WTC11 (cell line): ENCODE measurements at regions not wholly inside any gene's neighbourhood (a gene's known extent, or its start where the extent isn't known, plus 50 kb on each side); places are given as distances from the start of the nearest gene placed in this dataset.

Experiments used
- ATAC-seq: fragments of 200-7000 bp; cut with Tn5 transposase; 2 replicates; pipeline ENCODE4 v1.10.0; 2021; ENCODE audit warnings: mild to moderate bottlenecking, moderate library complexity
- CTCF ChIA-PET: fragments of 300-600 bp; sonication (Branson Sonifier 250); formaldehyde crosslinking; loops from one replicate; lab custom pipeline; 2021; ENCODE audit warnings: antibody characterized with exemption; lab: Charles Lee
- POLR2A ChIA-PET: fragments of 350-600 bp; sonication (Branson Sonifier 250); formaldehyde crosslinking; loops from one replicate; lab custom pipeline; 2021; ENCODE audit warnings: antibody characterized with exemption; lab: Charles Lee
- DNase-seq: peaks from one replicate; pipeline ENCODE4 v3.0.0; 2021; ENCODE audit warnings: low spot score
- H3K27ac Mint-ChIP-seq: 2 replicates; pipeline ENCODE4 v1.8.0; 2021; ENCODE audit warnings: mixed read lengths
- H3K27me3 Mint-ChIP-seq: 2 replicates; pipeline ENCODE4 v1.8.0; 2021; ENCODE audit warnings: low read depth, mild to moderate bottlenecking, moderate library complexity, mixed read lengths
- H3K36me3 Mint-ChIP-seq: 2 replicates; pipeline ENCODE4 v1.8.0; 2021; ENCODE audit warnings: mixed read lengths
- H3K4me1 Mint-ChIP-seq: 2 replicates; pipeline ENCODE4 v1.8.0; 2022; ENCODE audit warnings: mixed read lengths
- H3K4me3 Mint-ChIP-seq: 2 replicates; pipeline ENCODE4 v1.8.0; 2021; ENCODE audit warnings: mild to moderate bottlenecking, moderate library complexity, mixed read lengths
- H3K9me3 Mint-ChIP-seq: 2 replicates; pipeline ENCODE4 v1.8.0; 2021; ENCODE audit warnings: mixed read lengths
- AFF4 ChIP-seq: sonication (generic); formaldehyde crosslinking; IDR thresholded peaks from 2 replicates; pipeline ENCODE4 v1.8.1; 2023; ENCODE audit warnings: mild to moderate bottlenecking, missing genetic modification reagents, borderline replicate concordance
- AR ChIP-seq: fragments of 250-450 bp; sonication (Bioruptor Pico); IDR thresholded peaks from 2 replicates; pipeline ENCODE4 v1.9.0; 2021; ENCODE audit warnings: mild to moderate bottlenecking
- ATF1 ChIP-seq: sonication (generic); formaldehyde crosslinking; IDR thresholded peaks from 2 replicates; pipeline ENCODE4 v1.8.1; 2023; ENCODE audit warnings: mild to moderate bottlenecking, moderate library complexity, missing genetic modification reagents
- ELF4 ChIP-seq: sonication (generic); formaldehyde crosslinking; IDR thresholded peaks from 2 replicates; pipeline ENCODE4 v1.8.1; 2022; ENCODE audit warnings: low read depth, mild to moderate bottlenecking, moderate library complexity, missing genetic modification reagents
- FOXK1 ChIP-seq: sonication (generic); formaldehyde crosslinking; IDR thresholded peaks from 2 replicates; pipeline ENCODE4 v1.8.0; 2022; ENCODE audit warnings: mild to moderate bottlenecking, moderate library complexity, missing genetic modification reagents
- HMGA2 ChIP-seq: fragments of 250-450 bp; sonication (Bioruptor Pico); IDR thresholded peaks from 2 replicates; pipeline ENCODE4 v1.4.0; 2021; ENCODE audit warnings: mild to moderate bottlenecking, moderate library complexity
- JAZF1 ChIP-seq: fragments of 250-450 bp; sonication (Bioruptor Pico); IDR thresholded peaks from 2 replicates; pipeline ENCODE4 v1.9.0; 2021; ENCODE audit warnings: moderate library complexity, mild to moderate bottlenecking, inconsistent platforms
- JUN ChIP-seq: sonication (generic); formaldehyde crosslinking; IDR thresholded peaks from 2 replicates; pipeline ENCODE4 v1.8.0; 2023; ENCODE audit warnings: mild to moderate bottlenecking, missing genetic modification reagents
- NFE2L1 ChIP-seq: sonication (generic); formaldehyde crosslinking; IDR thresholded peaks from 2 replicates; pipeline ENCODE4 v1.8.1; 2023; ENCODE audit warnings: missing genetic modification reagents
- NFYB ChIP-seq: sonication (generic); formaldehyde crosslinking; conservative IDR thresholded peaks from 2 replicates; pipeline ENCODE4 v1.8.0; 2022; ENCODE audit warnings: low read depth, missing genetic modification reagents
- NR2C2 ChIP-seq: sonication (generic); formaldehyde crosslinking; IDR thresholded peaks from 2 replicates; pipeline ENCODE4 v1.8.0; 2022; ENCODE audit warnings: mild to moderate bottlenecking, missing genetic modification reagents
- SMAD3 ChIP-seq: sonication (generic); formaldehyde crosslinking; IDR thresholded peaks from 2 replicates; pipeline ENCODE4 v1.8.0; 2022; ENCODE audit warnings: missing genetic modification reagents, mild to moderate bottlenecking, borderline replicate concordance
- SMAD4 ChIP-seq: sonication (generic); formaldehyde crosslinking; IDR thresholded peaks from 2 replicates; pipeline ENCODE4 v1.8.0; 2022; ENCODE audit warnings: mild to moderate bottlenecking, missing genetic modification reagents
- ZNF416 ChIP-seq: fragments of 250-450 bp; sonication (Bioruptor Pico); IDR thresholded peaks from 2 replicates; pipeline ENCODE4 v1.9.0; 2021; ENCODE audit warnings: mild to moderate bottlenecking, inconsistent platforms
- TF ChIP-seq, protein P1 (sequence below): sonication (generic); formaldehyde crosslinking; IDR thresholded peaks from 2 replicates; pipeline ENCODE4 v1.8.0; 2023; ENCODE audit warnings: mild to moderate bottlenecking, missing genetic modification reagents
- TF ChIP-seq, protein P2 (sequence below): fragments of 200-600 bp; IDR thresholded peaks from 2 replicates; pipeline ENCODE4 v1.8.0; 2022; ENCODE audit warnings: antibody characterized with exemption
- TF ChIP-seq, protein P3 (sequence below): sonication (generic); formaldehyde crosslinking; IDR thresholded peaks from 2 replicates; pipeline ENCODE4 v1.8.0; 2022; ENCODE audit warnings: mild to moderate bottlenecking, missing genetic modification reagents
- TF ChIP-seq, protein P4 (sequence below): fragments of 250-450 bp; sonication (Bioruptor Pico); conservative IDR thresholded peaks from 2 replicates; pipeline ENCODE4 v1.9.0; 2021; ENCODE audit warnings: mild to moderate bottlenecking

GRCh38 chr1:166289309-166290050 is 122.7 kb upstream of the FAM78B start (continued):
- no peak for TF ChIP-seq AR
- TF ChIP-seq SMAD3 (CRISPR knock-in tag), result no peak

DNA sequence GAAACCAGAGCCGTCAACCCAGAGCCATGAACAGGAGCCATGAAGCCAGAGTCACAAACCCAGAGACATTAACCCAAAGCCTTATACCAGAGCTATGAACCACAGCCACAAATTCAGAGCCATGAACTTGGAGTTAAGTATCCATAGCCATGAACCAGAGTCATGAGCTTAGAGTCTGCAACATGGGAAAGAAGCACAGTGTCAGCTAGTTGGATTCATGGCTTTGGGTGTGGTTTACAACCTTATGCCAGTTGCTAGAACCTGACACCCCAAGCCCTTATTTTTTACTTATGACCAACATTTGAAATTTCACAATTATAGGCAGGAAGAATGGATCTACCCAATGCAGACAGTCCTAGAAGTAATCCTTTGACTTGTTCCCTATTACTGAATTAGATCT is 128.9 kb upstream of the FAM78B start:
- CTCF ChIA-PET, result no interaction called here
- TF ChIP-seq, protein P1, sequence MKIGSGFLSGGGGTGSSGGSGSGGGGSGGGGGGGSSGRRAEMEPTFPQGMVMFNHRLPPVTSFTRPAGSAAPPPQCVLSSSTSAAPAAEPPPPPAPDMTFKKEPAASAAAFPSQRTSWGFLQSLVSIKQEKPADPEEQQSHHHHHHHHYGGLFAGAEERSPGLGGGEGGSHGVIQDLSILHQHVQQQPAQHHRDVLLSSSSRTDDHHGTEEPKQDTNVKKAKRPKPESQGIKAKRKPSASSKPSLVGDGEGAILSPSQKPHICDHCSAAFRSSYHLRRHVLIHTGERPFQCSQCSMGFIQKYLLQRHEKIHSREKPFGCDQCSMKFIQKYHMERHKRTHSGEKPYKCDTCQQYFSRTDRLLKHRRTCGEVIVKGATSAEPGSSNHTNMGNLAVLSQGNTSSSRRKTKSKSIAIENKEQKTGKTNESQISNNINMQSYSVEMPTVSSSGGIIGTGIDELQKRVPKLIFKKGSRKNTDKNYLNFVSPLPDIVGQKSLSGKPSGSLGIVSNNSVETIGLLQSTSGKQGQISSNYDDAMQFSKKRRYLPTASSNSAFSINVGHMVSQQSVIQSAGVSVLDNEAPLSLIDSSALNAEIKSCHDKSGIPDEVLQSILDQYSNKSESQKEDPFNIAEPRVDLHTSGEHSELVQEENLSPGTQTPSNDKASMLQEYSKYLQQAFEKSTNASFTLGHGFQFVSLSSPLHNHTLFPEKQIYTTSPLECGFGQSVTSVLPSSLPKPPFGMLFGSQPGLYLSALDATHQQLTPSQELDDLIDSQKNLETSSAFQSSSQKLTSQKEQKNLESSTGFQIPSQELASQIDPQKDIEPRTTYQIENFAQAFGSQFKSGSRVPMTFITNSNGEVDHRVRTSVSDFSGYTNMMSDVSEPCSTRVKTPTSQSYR (CRISPR knock-in tag), result no peak
- TF ChIP-seq NFE2L1 (CRISPR knock-in tag) (no peak), FOXK1 (CRISPR knock-in tag) (no peak), SMAD4 (CRISPR knock-in tag) (no peak)
- TF ChIP-seq, protein P2, sequence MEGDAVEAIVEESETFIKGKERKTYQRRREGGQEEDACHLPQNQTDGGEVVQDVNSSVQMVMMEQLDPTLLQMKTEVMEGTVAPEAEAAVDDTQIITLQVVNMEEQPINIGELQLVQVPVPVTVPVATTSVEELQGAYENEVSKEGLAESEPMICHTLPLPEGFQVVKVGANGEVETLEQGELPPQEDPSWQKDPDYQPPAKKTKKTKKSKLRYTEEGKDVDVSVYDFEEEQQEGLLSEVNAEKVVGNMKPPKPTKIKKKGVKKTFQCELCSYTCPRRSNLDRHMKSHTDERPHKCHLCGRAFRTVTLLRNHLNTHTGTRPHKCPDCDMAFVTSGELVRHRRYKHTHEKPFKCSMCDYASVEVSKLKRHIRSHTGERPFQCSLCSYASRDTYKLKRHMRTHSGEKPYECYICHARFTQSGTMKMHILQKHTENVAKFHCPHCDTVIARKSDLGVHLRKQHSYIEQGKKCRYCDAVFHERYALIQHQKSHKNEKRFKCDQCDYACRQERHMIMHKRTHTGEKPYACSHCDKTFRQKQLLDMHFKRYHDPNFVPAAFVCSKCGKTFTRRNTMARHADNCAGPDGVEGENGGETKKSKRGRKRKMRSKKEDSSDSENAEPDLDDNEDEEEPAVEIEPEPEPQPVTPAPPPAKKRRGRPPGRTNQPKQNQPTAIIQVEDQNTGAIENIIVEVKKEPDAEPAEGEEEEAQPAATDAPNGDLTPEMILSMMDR, result no peak
- TF ChIP-seq, protein P3, sequence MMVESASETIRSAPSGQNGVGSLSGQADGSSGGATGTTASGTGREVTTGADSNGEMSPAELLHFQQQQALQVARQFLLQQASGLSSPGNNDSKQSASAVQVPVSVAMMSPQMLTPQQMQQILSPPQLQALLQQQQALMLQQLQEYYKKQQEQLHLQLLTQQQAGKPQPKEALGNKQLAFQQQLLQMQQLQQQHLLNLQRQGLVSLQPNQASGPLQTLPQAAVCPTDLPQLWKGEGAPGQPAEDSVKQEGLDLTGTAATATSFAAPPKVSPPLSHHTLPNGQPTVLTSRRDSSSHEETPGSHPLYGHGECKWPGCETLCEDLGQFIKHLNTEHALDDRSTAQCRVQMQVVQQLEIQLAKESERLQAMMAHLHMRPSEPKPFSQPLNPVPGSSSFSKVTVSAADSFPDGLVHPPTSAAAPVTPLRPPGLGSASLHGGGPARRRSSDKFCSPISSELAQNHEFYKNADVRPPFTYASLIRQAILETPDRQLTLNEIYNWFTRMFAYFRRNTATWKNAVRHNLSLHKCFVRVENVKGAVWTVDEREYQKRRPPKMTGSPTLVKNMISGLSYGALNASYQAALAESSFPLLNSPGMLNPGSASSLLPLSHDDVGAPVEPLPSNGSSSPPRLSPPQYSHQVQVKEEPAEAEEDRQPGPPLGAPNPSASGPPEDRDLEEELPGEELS (CRISPR knock-in tag), result no peak
- POLR2A ChIA-PET, result no interaction called here

DNA sequence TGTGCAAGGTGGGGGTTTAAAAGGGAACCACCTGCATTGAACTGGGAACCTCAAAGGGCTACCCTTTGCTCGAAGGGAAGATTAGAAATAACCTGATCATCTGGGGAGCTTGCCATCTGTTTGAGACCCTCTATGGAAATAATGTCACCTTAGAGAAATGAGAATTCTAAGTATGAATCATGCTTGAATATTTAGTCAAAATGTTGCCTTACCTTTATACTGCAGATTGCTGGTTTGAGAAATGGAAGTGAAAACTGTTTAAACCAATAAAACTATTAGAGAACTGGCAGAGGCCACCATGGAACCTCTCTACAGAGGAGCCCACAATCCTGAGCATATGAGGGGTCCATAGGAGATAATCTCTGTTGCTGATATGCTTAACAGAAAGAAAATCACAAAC is 131.2 kb upstream of the FAM78B start:
- Mint-ChIP-seq H3K4me3 (no peak overlapping the region), H3K27me3 (no peaks in the 10 kb centered on the region), H3K27ac (no peak overlapping the region), H3K4me1 (peaks cover 2% of the 10 kb centered on the region), H3K36me3 (no peaks in the 10 kb centered on the region), H3K9me3 (peaks cover 5% of the 10 kb centered on the region)
- ChIA-PET POLR2A (no interaction called here), CTCF (no interaction called here)
- no peak for DNase-seq
- ATAC-seq, result no peak
- TF ChIP-seq ATF1 (CRISPR knock-in tag), result no peak
- no peak for TF ChIP-seq NR2C2
- TF ChIP-seq ZNF416, result no peak
- TF ChIP-seq NFYB (CRISPR knock-in tag), result no peak
- TF ChIP-seq JAZF1 (CRISPR knock-in tag), result no peak
- TF ChIP-seq AFF4 (CRISPR knock-in tag), result no peak
- no peak for TF ChIP-seq HMGA2 (CRISPR knock-in tag)
- TF ChIP-seq, protein P4, sequence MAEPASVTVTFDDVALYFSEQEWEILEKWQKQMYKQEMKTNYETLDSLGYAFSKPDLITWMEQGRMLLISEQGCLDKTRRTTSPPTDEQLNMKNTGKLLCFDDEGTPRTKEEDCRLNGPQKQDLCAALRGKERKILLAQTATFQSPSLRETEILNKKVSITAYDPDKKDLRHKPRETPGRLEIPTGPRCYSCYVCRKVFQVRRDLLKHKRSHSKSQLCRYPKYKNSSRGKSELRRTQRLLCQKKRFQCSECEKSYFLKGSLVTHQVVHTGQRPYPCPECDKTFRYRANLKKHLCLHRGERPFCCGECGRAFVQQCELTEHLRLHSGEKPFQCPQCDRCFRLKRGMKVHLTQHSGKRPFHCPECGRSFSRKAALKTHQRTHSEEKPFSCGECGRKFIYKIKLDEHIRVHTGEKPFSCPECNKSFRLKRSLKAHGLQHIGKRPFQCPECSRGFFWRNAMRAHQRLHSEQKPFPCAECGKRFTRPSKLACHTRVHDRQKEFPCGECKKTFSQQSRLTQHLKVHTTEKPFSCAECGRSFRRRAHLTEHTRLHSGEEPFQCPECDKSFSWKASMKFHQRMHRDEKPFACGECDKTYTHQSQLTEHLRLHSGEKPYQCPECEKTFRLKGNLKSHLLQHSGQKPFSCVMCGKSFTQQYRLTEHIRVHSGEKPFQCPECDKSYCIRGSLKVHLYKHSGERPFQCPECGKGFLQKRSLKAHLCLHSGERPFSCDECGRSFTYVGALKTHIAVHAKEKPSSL (CRISPR knock-in tag), result no peak
- TF ChIP-seq ELF4 (CRISPR knock-in tag), result no peak
- no peak for TF ChIP-seq JUN (CRISPR knock-in tag)

More for the DNA sequence above, 128.9 kb upstream of the FAM78B start:
- Mint-ChIP-seq H3K4me3 (no peak overlapping the region), H3K27me3 (no peaks in the 10 kb centered on the region), H3K9me3 (peaks cover 5% of the 10 kb centered on the region), H3K27ac (no peak overlapping the region), H3K36me3 (no peaks in the 10 kb centered on the region), H3K4me1 (no peaks in the 10 kb centered on the region)
- no peak for DNase-seq
- ATAC-seq, result no peak
